HG02759 (cell line): ENCODE measurements at regions not wholly inside any gene's neighbourhood (a gene's known extent, or its start where the extent isn't known, plus 50 kb on each side); places are given as distances from the start of the nearest gene placed in this dataset.
"Not testable (repeated sequence)": the region's sequence is repeated elsewhere in the genome, so short reads cannot be mapped to it uniquely, and the experiment has no call there.

Source experiments
- ATAC-seq: cut with Tn5 transposase; IDR thresholded peaks from one replicate; pipeline ENCODE4 v1.9.1; 2021; ENCODE audit warnings: mild to moderate bottlenecking, moderate library complexity; ENCODE audit not compliant: unreplicated experiment

GRCh38 chr13:78876915-78877549 lies 218.1 kb upstream of the OBI1 start:
- ATAC-seq: no peak

GRCh38 chr13:78875792-78876580 lies 217.0 kb upstream of the OBI1 start:
- ATAC-seq: peak; percentile 68

DNA sequence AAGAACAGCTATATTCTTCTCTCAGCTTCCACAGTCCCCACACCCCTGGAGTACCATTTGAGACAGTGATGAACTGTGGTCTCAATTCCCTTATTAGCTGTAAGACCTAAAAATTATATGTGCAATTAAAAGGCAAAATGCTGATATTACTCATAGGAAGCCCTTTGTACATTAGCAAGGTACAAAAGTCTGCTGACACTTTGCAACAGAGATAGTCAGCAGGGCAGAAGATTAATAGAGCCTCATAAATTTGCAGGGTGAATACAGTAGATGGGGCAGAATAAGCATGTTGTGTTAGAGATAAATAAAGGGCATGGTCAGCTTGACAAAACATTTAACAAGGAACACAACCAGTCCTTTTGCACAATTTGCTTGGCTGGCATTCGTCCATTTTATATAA lies 210.0 kb upstream of the OBI1 start:
- no peak for ATAC-seq

DNA sequence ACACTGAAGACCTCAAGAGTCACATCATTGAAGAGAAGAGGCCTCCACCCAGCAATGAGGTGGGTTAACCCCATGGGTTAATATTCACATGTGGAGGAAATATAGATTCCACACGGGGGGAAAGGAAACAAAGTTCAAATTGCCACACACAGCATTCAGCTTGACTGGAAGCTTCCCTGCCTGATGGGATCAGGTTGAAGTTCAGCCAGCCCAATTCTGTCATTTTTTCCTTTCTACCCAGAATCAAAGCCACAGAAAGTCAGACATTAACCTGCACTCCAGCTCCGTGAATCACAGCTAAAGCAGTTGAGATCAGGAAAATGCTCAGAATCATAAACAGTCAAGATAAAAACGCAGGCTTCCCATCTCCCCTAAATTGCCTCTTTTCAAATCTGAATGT lies 208.7 kb upstream of the OBI1 start:
- ATAC-seq: no peak

DNA sequence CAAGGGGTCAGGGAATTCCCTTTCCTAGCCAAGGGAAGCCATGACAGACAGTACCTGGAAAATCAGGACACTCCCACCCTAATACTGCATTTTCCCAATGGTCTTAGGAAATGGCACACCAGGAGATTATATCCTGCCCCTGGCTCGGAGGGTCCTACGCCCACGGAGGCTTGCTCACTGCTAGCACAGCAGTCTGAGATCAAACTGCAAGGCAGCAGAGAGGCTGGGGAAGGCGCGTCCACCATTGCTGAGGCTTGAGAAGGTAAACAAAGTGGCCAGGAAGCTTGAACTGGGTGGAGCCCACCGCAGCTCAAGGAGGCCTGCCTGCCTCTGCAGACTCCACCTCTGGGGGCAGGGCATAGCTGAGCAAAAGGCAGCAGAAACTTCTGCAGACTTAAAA lies 207.1 kb upstream of the OBI1 start:
- not testable (repeated sequence) for ATAC-seq

- ATAC-seq: no peak
These were observed 203.5 kb upstream of the OBI1 start for GRCh38 chr13:78862446-78862845.

DNA sequence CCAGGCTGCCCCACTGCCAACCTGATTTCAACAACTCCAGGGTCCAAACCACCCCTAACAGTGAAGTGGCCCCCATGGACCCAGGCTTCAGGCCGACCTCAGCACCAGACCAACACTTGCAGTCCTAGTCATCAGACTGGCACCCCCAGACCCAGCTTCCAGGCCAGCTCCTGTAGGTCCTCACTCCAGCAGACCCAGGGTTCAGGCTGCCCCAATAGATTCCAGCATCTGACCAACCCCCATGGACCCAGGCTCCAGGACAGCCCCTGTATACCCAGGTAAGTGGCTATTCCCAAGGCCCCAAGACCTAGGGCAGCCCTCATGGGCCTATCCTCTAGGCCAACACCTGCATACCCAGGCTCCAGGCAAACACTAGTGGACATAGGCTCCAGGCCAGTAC lies 193.8 kb upstream of the OBI1 start:
- ATAC-seq: no peak

- ATAC-seq: no peak
These were observed 186.9 kb upstream of the OBI1 start for GRCh38 chr13:78845656-78846365.

GRCh38 chr13:78844106-78844505 lies 185.2 kb upstream of the OBI1 start:
- no peak for ATAC-seq

GRCh38 chr13:78841358-78841963 lies 182.5 kb upstream of the OBI1 start:
- no peak for ATAC-seq

- no peak for ATAC-seq
These were observed 177.4 kb upstream of the OBI1 start for GRCh38 chr13:78836238-78836784.

GRCh38 chr13:78832461-78832860 lies 173.5 kb upstream of the OBI1 start:
- ATAC-seq: no peak

GRCh38 chr13:78830508-78830907 lies 171.6 kb upstream of the OBI1 start:
- ATAC-seq: no peak

GRCh38 chr13:78829821-78830220 lies 170.9 kb upstream of the OBI1 start:
- no peak for ATAC-seq

- ATAC-seq: no peak
These were observed 168.5 kb upstream of the OBI1 start for GRCh38 chr13:78827471-78827870.

DNA sequence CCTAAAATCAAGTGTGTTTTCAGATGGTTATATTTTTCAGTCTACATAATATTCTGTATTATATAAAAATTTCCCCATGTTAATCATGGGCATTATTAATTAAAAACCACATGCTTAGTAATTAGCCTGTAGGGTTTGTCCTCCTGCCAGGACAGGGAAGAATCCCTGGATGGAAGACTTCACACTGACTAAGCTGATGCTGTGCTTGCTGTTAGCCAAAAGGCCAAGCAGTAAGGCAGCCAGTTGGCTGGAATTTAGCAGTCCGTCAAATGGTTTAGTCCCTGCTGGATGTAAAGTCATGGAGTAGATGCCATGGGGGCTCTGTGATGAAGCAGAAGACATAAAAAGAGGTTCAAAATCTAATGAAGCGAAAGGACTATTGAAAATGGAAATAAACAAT lies 168.0 kb upstream of the OBI1 start:
- ATAC-seq: no peak

DNA sequence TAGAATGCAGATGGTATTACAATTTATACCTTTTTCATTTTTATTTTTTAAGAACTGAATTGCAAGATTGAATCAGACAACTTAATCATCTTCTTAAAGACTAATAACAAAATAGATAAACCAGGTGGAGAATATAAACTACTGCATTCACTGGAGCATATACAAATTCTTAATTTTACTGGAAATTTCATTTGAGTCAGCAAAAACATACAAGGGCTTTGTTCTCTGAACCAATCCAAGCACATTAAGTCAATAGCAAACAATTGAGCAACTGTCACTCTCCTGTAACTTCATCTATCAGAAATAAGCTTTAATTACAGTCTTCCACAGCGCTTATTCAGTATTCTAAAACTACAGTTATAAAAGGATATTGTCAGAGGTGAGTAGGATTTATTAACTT lies 167.4 kb upstream of the OBI1 start:
- no peak for ATAC-seq

- ATAC-seq: no peak
These were observed 161.6 kb upstream of the OBI1 start for GRCh38 chr13:78820541-78820940.

- ATAC-seq: no peak
These were observed 157.6 kb upstream of the OBI1 start for GRCh38 chr13:78816592-78816991.

- no peak for ATAC-seq
These were observed 157.2 kb upstream of the OBI1 start for GRCh38 chr13:78816154-78816553.

- ATAC-seq: peak; percentile 84
These were observed 147.5 kb upstream of the OBI1 start for GRCh38 chr13:78806457-78806856.
